SK-N-SH (cell line): ENCODE measurements at regions not wholly inside any gene's neighbourhood (a gene's known extent, or its start where the extent isn't known, plus 50 kb on each side); places are given as distances from the start of the nearest gene placed in this dataset.
"Not testable (repeated sequence)": the region's sequence is repeated elsewhere in the genome, so short reads cannot be mapped to it uniquely, and the experiment has no call there.

Experiments
- CTCF ChIA-PET: fragments of 300-600, 350-600 bp; formaldehyde crosslinking; extraction: SDS; loops from one replicate; lab custom pipeline; 2021; lab: Yijun Ruan, JAX
- POLR2A ChIA-PET: fragments of 350-600 bp; sonication (Branson Sonifier 250); formaldehyde crosslinking; extraction: SDS; loops from one replicate; lab custom pipeline; 2020; ENCODE audit warnings: antibody characterized with exemption, inconsistent platforms; lab: Yijun Ruan, JAX
- DNase-seq: peaks from one replicate; pipeline ENCODE4 v3.0.0; 2012
- H2AFZ ChIP-seq: fragments of 200-600 bp; sonication (generic); 2 replicates; pipeline ENCODE4 v1.8.1; 2016; ENCODE audit warnings: antibody characterized with exemption, mild to moderate bottlenecking, low read depth
- H3F3A ChIP-seq: fragments of 200-600 bp; sonication (generic); replicated peaks from 2 replicates; pipeline ENCODE3; 2016; ENCODE audit warnings: antibody characterized with exemption, mild to moderate bottlenecking; ENCODE audit not compliant: insufficient read depth
- H3K27ac ChIP-seq, 2 experiments: fragments of 200-500 bp in 1 of 2; fragments of 200-600 bp in 1 of 2; sonication (Bioruptor generic) in 1 of 2; sonication (generic), shearing (Covaris generic) in 1 of 2; 2 replicates each; pipeline versions ENCODE4 v1.5.1 to v1.6.1; 2014 to 2016; ENCODE audit warnings: low read depth in 2 of 2, inconsistent platforms in 1 of 2, low read length in 1 of 2, mild to moderate bottlenecking in 1 of 2, mixed read lengths in 1 of 2
- H3K27me3 ChIP-seq: fragments of 200-600 bp; sonication (generic), shearing (Covaris generic); 2 replicates; pipeline ENCODE4 v1.6.1; 2016; ENCODE audit warnings: mixed run types; ENCODE audit not compliant: insufficient read depth
- H3K36me3 ChIP-seq, 2 experiments: fragments of 200-500 bp in 1 of 2; fragments of 200-600 bp in 1 of 2; sonication (Bioruptor generic) in 1 of 2; sonication (generic) in 1 of 2; replicated peaks in 1 of 2; 2 replicates each; pipeline versions ENCODE3 to v1.5.1; 2014 to 2016; ENCODE audit warnings: low read length in 1 of 2, mild to moderate bottlenecking in 1 of 2; ENCODE audit not compliant: insufficient read depth in 2 of 2, control insufficient read depth in 1 of 2
- H3K4me1 ChIP-seq, 2 experiments: fragments of 200-500 bp in 1 of 2; fragments of 200-600 bp in 1 of 2; sonication (Bioruptor generic) in 1 of 2; sonication (generic), shearing (Covaris generic) in 1 of 2; 2 replicates each; pipeline versions ENCODE4 v1.5.1 to v1.6.1; 2014 to 2016; ENCODE audit warnings: low read depth in 1 of 2, low read length in 1 of 2, mixed run types in 1 of 2; ENCODE audit not compliant: insufficient read depth in 2 of 2, control insufficient read depth in 1 of 2
- H3K4me2 ChIP-seq: fragments of 200-600 bp; sonication (generic), shearing (Covaris generic); 2 replicates; pipeline ENCODE4 v1.6.1; 2017; ENCODE audit warnings: mixed run types
- H3K4me3 ChIP-seq, 2 experiments: fragments of 200-500 bp in 1 of 2; fragments of 200-600 bp in 1 of 2; sonication (Bioruptor generic) in 1 of 2; sonication (generic), shearing (Covaris generic) in 1 of 2; 2 replicates each; pipeline versions ENCODE4 v1.5.1 to v1.8.1; 2014 to 2016; ENCODE audit warnings: low read depth in 2 of 2, inconsistent platforms in 1 of 2, low read length in 1 of 2, mild to moderate bottlenecking in 1 of 2, mixed read lengths in 1 of 2, moderate library complexity in 1 of 2
- H3K79me2 ChIP-seq: fragments of 200-600 bp; sonication (generic); 2 replicates; pipeline ENCODE4 v1.8.1; 2017; ENCODE audit warnings: mild to moderate bottlenecking; ENCODE audit not compliant: insufficient read depth
- H3K9ac ChIP-seq: fragments of 200-600 bp; sonication (generic); 2 replicates; pipeline ENCODE4 v1.6.1; 2017; ENCODE audit warnings: mixed run types
- H3K9me2 ChIP-seq: fragments of 200-600 bp; sonication (generic); 2 replicates; pipeline ENCODE4 v1.6.1; 2017; ENCODE audit warnings: mixed run types
- H3K9me3 ChIP-seq: fragments of 200-600 bp; sonication (generic); 2 replicates; pipeline ENCODE4 v1.6.1; 2017; ENCODE audit warnings: mixed run types, mild to moderate bottlenecking, moderate library complexity
- H4K20me1 ChIP-seq: fragments of 200-600 bp; sonication (generic); 2 replicates; pipeline ENCODE4 v1.6.1; 2017; ENCODE audit warnings: mild to moderate bottlenecking, mixed run types; ENCODE audit not compliant: insufficient read depth
- CTCF ChIP-seq: fragments of 200-600 bp; sonication (generic); IDR thresholded peaks from 2 replicates; pipeline ENCODE4 v1.6.1; 2017; ENCODE audit warnings: antibody characterized with exemption, mild to moderate bottlenecking, moderate library complexity
- ELF1 ChIP-seq: IDR thresholded peaks from 2 replicates; pipeline ENCODE4 v1.4.0; 2012
- EZH2phosphoT487 ChIP-seq: fragments of 200-600 bp; sonication (generic); IDR thresholded peaks from 2 replicates; pipeline ENCODE4 v1.6.1; 2017; ENCODE audit warnings: low read depth, mixed run types, mild to moderate bottlenecking, antibody characterized with exemption, moderate library complexity, borderline replicate concordance
- FOSL2 ChIP-seq: IDR thresholded peaks from 2 replicates; pipeline ENCODE4 v1.4.0; 2012; ENCODE audit warnings: low read depth, mild to moderate bottlenecking, moderate library complexity, borderline replicate concordance
- FOXM1 ChIP-seq: IDR thresholded peaks from 2 replicates; pipeline ENCODE4 v1.4.0; 2012; ENCODE audit warnings: low read depth, mild to moderate bottlenecking
- GABPA ChIP-seq: IDR thresholded peaks from 2 replicates; pipeline ENCODE4 v1.4.0; 2012; ENCODE audit warnings: low read depth, mild to moderate bottlenecking
- GATA2 ChIP-seq: sonication (generic); formaldehyde crosslinking; IDR thresholded peaks from 2 replicates; pipeline ENCODE4 v1.5.0; 2020; ENCODE audit warnings: mild to moderate bottlenecking, missing genetic modification reagents
- IRF3 ChIP-seq: fragments of 150-350 bp; IDR thresholded peaks from 2 replicates; pipeline ENCODE4 v1.6.1; 2016; ENCODE audit warnings: mild to moderate bottlenecking, low read depth, low read length
- JUND ChIP-seq: IDR thresholded peaks from 2 replicates; pipeline ENCODE4 v1.4.0; 2012
- MAX ChIP-seq: IDR thresholded peaks from 2 replicates; pipeline ENCODE4 v1.4.0; 2012; ENCODE audit warnings: low read depth
- NFIC ChIP-seq: IDR thresholded peaks from 2 replicates; pipeline ENCODE4 v1.4.0; 2012; ENCODE audit warnings: borderline replicate concordance
- POLR2AphosphoS5 ChIP-seq: IDR thresholded peaks from 2 replicates; pipeline ENCODE4 v1.6.1; 2012; ENCODE audit warnings: low read depth, low read length
- RAD21 ChIP-seq: IDR thresholded peaks from 2 replicates; pipeline ENCODE4 v1.6.1; 2012; ENCODE audit warnings: mild to moderate bottlenecking, low read length
- RCOR1 ChIP-seq: fragments of 150-350 bp; IDR thresholded peaks from 2 replicates; pipeline ENCODE4 v1.6.1; 2017; ENCODE audit warnings: antibody characterized with exemption, low read length
- RXRA ChIP-seq: IDR thresholded peaks from 2 replicates; pipeline ENCODE4 v1.4.0; 2012; ENCODE audit warnings: low read depth, mild to moderate bottlenecking, borderline replicate concordance
- SMC3 ChIP-seq: IDR thresholded peaks from 2 replicates; pipeline ENCODE4 v1.6.1; 2012; ENCODE audit warnings: low read depth, low read length, improper control_type of control experiment
- TCF12 ChIP-seq: IDR thresholded peaks from 2 replicates; pipeline ENCODE4 v1.4.0; 2012
- YY1 ChIP-seq: IDR thresholded peaks from 2 replicates; pipeline ENCODE4 v1.4.0; 2012; ENCODE audit warnings: low read depth, mild to moderate bottlenecking
- WGBS: methylation state at CpG from one replicate; pipeline ENCODE4 v1.1.6; 2017; ENCODE audit warnings: low lambda C conversion rate; 5-methylcytosine and 5-hydroxymethylcytosine counted together

GRCh38 chr15:35244227-35244626, 159.1 kb upstream of the NANOGP8 start:
- Histone ChIP-seq H3K9me3 (no peaks in the 10 kb centered on the region), H3K9me2 (no peaks in the 10 kb centered on the region), H3K79me2 (no peaks in the 10 kb centered on the region), H3K27me3 (no peaks in the 10 kb centered on the region), H3F3A (no peaks in the 10 kb centered on the region), H3K4me3 (no peak overlapping the region), H4K20me1 (no peaks in the 10 kb centered on the region), H3K9ac (no peak overlapping the region), H3K4me2 (no peak overlapping the region), H3K27ac (no peak overlapping the region), H3K4me1 (no peaks in the 10 kb centered on the region), H2AFZ (no peak overlapping the region), H3K36me3 (no peaks in the 10 kb centered on the region)
- TF ChIP-seq RAD21 (no peak), MAX (no peak), ELF1 (no peak), FOSL2 (no peak)
- 86% methylated on average over 3 of the region's 3 CpGs for WGBS
- POLR2A ChIA-PET: no interaction called here
- no peak for DNase-seq
- CTCF ChIA-PET: no interaction called here

GRCh38 chr15:35243758-35244157, 158.7 kb upstream of the NANOGP8 start:
- POLR2A ChIA-PET: no interaction called here
- no peaks in the 10 kb centered on the region for H3K9me3 ChIP-seq
- H3K4me1 ChIP-seq: no peaks in the 10 kb centered on the region
- no peaks in the 10 kb centered on the region for H4K20me1 ChIP-seq
- no peak overlapping the region for H3K27ac ChIP-seq
- H3K36me3 ChIP-seq: no peaks in the 10 kb centered on the region
- H3K9me2 ChIP-seq: no peaks in the 10 kb centered on the region
- DNase-seq: no peak
- TF ChIP-seq GABPA: no peak
- no peak for TF ChIP-seq CTCF
- TF ChIP-seq JUND: no peak
- TF ChIP-seq RAD21: no peak
- no peak for TF ChIP-seq FOXM1
- TF ChIP-seq GATA2 (CRISPR knock-in tag): no peak
- TF ChIP-seq POLR2AphosphoS5: no peak
- TF ChIP-seq EZH2phosphoT487: no peak
- TF ChIP-seq FOSL2: no peak
- TF ChIP-seq NFIC: no peak
- TF ChIP-seq IRF3: no peak
- TF ChIP-seq YY1: no peak
- no peak for TF ChIP-seq RCOR1
- no peak for TF ChIP-seq MAX
- TF ChIP-seq SMC3: no peak
- no peak for TF ChIP-seq RXRA
- no peak for TF ChIP-seq TCF12
- TF ChIP-seq, all 33 proteins: peak for 0
- Histone ChIP-seq H3K9ac (no peak overlapping the region), H3K4me2 (no peak overlapping the region), H3K27me3 (no peaks in the 10 kb centered on the region), H2AFZ (no peak overlapping the region), H3K79me2 (no peaks in the 10 kb centered on the region), H3K4me3 (no peak overlapping the region), H3F3A (no peaks in the 10 kb centered on the region)
- WGBS: 98% methylated on average over 3 of the region's 3 CpGs
- CTCF ChIA-PET: no interaction called here

GRCh38 chr15:35239693-35240092, 154.6 kb upstream of the NANOGP8 start:
- H4K20me1 ChIP-seq, H3K9me3 ChIP-seq, H3K9ac ChIP-seq, H3K27me3 ChIP-seq, H2AFZ ChIP-seq, H3K9me2 ChIP-seq, H3K79me2 ChIP-seq, H3K4me2 ChIP-seq, H3K4me3 ChIP-seq, H3K36me3 ChIP-seq, H3F3A ChIP-seq, CTCF ChIA-PET, H3K27ac ChIP-seq, H3K4me1 ChIP-seq, DNase-seq, POLR2A ChIA-PET: not testable (repeated sequence)
- 45% methylated on average over 6 of the region's 6 CpGs for WGBS

- CTCF ChIA-PET, H3F3A ChIP-seq, H3K79me2 ChIP-seq, POLR2A ChIA-PET, H3K9ac ChIP-seq, DNase-seq, H2AFZ ChIP-seq, H3K36me3 ChIP-seq, H3K27ac ChIP-seq, H3K4me1 ChIP-seq, H3K4me3 ChIP-seq, H4K20me1 ChIP-seq, H3K4me2 ChIP-seq, H3K27me3 ChIP-seq, H3K9me2 ChIP-seq, H3K9me3 ChIP-seq: not testable (repeated sequence)
- 90% methylated on average over 3 of the region's 3 CpGs for WGBS
Observed at GRCh38 chr15:35238448-35238847, 153.4 kb upstream of the NANOGP8 start.
